Parathyroid adenoma (tissue), 2 donors: ENCODE measurements at regions not wholly inside any gene's neighbourhood (a gene's known extent, or its start where the extent isn't known, plus 50 kb on each side); places are given as distances from the start of the nearest gene placed in this dataset.

Experiments used
- H2AFZ ChIP-seq: fragments of 300-600 bp; sonication (generic); one replicate; pipeline ENCODE4 v1.7.0; 2017; ENCODE audit warnings: antibody characterized with exemption, mild to moderate bottlenecking
- H3K27ac ChIP-seq: fragments of 300-600 bp; sonication (generic); one replicate; pipeline ENCODE4 v1.7.0; 2017
- H3K27me3 ChIP-seq: fragments of 300-600 bp; sonication (generic); one replicate; pipeline ENCODE4 v1.7.0; 2017; ENCODE audit warnings: low read length; ENCODE audit not compliant: control insufficient read depth, insufficient read depth
- H3K36me3 ChIP-seq: fragments of 300-600 bp; sonication (generic); one replicate; pipeline ENCODE4 v1.7.0; 2017; ENCODE audit warnings: low read length; ENCODE audit not compliant: control insufficient read depth, insufficient read depth
- H3K4me1 ChIP-seq: fragments of 300-600 bp; sonication (generic); one replicate; pipeline ENCODE4 v1.7.0; 2017; ENCODE audit warnings: control low read depth
- H3K4me2 ChIP-seq: fragments of 300-600 bp; sonication (generic); one replicate; pipeline ENCODE4 v1.7.0; 2017; ENCODE audit warnings: low read length
- H3K4me3 ChIP-seq: fragments of 300-600 bp; sonication (generic); one replicate; pipeline ENCODE4 v1.7.0; 2017; ENCODE audit warnings: low read depth, low read length
- H3K79me2 ChIP-seq: fragments of 300-600 bp; sonication (generic); one replicate; pipeline ENCODE4 v1.7.0; 2017; ENCODE audit warnings: control low read depth
- H3K9ac ChIP-seq: fragments of 300-600 bp; sonication (generic); one replicate; pipeline ENCODE4 v1.7.0; 2017; ENCODE audit warnings: mild to moderate bottlenecking
- H3K9me3 ChIP-seq: fragments of 300-600 bp; sonication (generic); one replicate; pipeline ENCODE4 v1.7.0; 2017; ENCODE audit warnings: low read length; ENCODE audit not compliant: control insufficient read depth
- CTCF ChIP-seq: fragments of 300-600 bp; sonication (generic); IDR thresholded peaks from one replicate; pipeline ENCODE4 v1.7.0; 2017; ENCODE audit warnings: antibody characterized with exemption, mild to moderate bottlenecking
- donor health status: primary hyperparathyroidism.

GRCh38 chr16:62543516-62543915 is 507.3 kb upstream of the CDH8 start:
- no peak overlapping the region for H3K27ac ChIP-seq
- H3K4me1 ChIP-seq: no peaks in the 10 kb centered on the region
- H3K4me3 ChIP-seq: no peak overlapping the region
- H3K36me3 ChIP-seq: no peaks in the 10 kb centered on the region
- no peak overlapping the region for H3K4me2 ChIP-seq
- H3K9ac ChIP-seq: no peak overlapping the region
- no peaks in the 10 kb centered on the region for H3K27me3 ChIP-seq
- no peaks in the 10 kb centered on the region for H3K9me3 ChIP-seq
- TF ChIP-seq CTCF: no peak
- H2AFZ ChIP-seq: no peak overlapping the region
- H3K79me2 ChIP-seq: no peaks in the 10 kb centered on the region

GRCh38 chr16:62539657-62540056 is 503.4 kb upstream of the CDH8 start:
- Histone ChIP-seq H3K4me2 (no peak overlapping the region), H3K4me3 (no peak overlapping the region), H3K27ac (no peak overlapping the region), H3K79me2 (no peaks in the 10 kb centered on the region), H3K9me3 (no peaks in the 10 kb centered on the region), H3K36me3 (no peaks in the 10 kb centered on the region), H3K4me1 (no peaks in the 10 kb centered on the region), H2AFZ (no peak overlapping the region), H3K27me3 (no peaks in the 10 kb centered on the region), H3K9ac (no peak overlapping the region)
- TF ChIP-seq CTCF: no peak

- Histone ChIP-seq H3K9ac (no peak overlapping the region), H3K36me3 (no peaks in the 10 kb centered on the region), H3K4me3 (no peak overlapping the region), H3K79me2 (no peaks in the 10 kb centered on the region), H3K27ac (no peak overlapping the region), H3K9me3 (no peaks in the 10 kb centered on the region), H3K4me2 (no peak overlapping the region), H3K27me3 (no peaks in the 10 kb centered on the region), H2AFZ (no peak overlapping the region), H3K4me1 (no peaks in the 10 kb centered on the region)
- TF ChIP-seq CTCF: no peak
Measured at GRCh38 chr16:62530426-62530825, 494.2 kb upstream of the CDH8 start.

- no peak for TF ChIP-seq CTCF
- H3K4me1 ChIP-seq: no peaks in the 10 kb centered on the region
- H3K27me3 ChIP-seq: no peaks in the 10 kb centered on the region
- no peak overlapping the region for H3K9ac ChIP-seq
- H2AFZ ChIP-seq: no peak overlapping the region
- no peaks in the 10 kb centered on the region for H3K36me3 ChIP-seq
- H3K79me2 ChIP-seq: no peaks in the 10 kb centered on the region
- H3K9me3 ChIP-seq: no peaks in the 10 kb centered on the region
- no peak overlapping the region for H3K27ac ChIP-seq
- no peak overlapping the region for H3K4me2 ChIP-seq
- H3K4me3 ChIP-seq: no peak overlapping the region
Measured at GRCh38 chr16:62516001-62516400, 479.8 kb upstream of the CDH8 start.

- Histone ChIP-seq H3K27me3 (no peaks in the 10 kb centered on the region), H3K9me3 (no peaks in the 10 kb centered on the region), H3K9ac (no peak overlapping the region), H3K4me1 (no peaks in the 10 kb centered on the region), H2AFZ (no peak overlapping the region), H3K36me3 (no peaks in the 10 kb centered on the region), H3K79me2 (no peaks in the 10 kb centered on the region), H3K4me2 (no peak overlapping the region), H3K4me3 (no peak overlapping the region), H3K27ac (no peak overlapping the region)
- no peak for TF ChIP-seq CTCF
Measured at GRCh38 chr16:62503073-62503472, 466.8 kb upstream of the CDH8 start.
